Neutrophil (primary cell): ENCODE measurements at regions not wholly inside any gene's neighbourhood (a gene's known extent, or its start where the extent isn't known, plus 50 kb on each side); places are given as distances from the start of the nearest gene placed in this dataset.
"Not testable (repeated sequence)": the region's sequence is repeated elsewhere in the genome, so short reads cannot be mapped to it uniquely, and the experiment has no call there.

Experiments used
- H3K27ac ChIP-seq: fragments of 200-600 bp; sonication (generic); 2 replicates; pipeline ENCODE4 v1.5.1; 2016; ENCODE audit warnings: mild to moderate bottlenecking, moderate library complexity
- H3K27me3 ChIP-seq: fragments of 200-600 bp; sonication (generic); 2 replicates; pipeline ENCODE4 v1.6.0; 2016; ENCODE audit warnings: mild to moderate bottlenecking
- H3K36me3 ChIP-seq: fragments of 200-600 bp; sonication (generic); 2 replicates; pipeline ENCODE4 v1.5.1; 2017
- H3K4me1 ChIP-seq, 2 experiments: fragments of 200-600 bp in 1 of 2; sonication (generic) in 1 of 2; 1 replicate in 1 of 2; 2 replicates in 1 of 2; pipeline versions ENCODE4 v1.5.1 to v1.6.1; 2013 to 2016; ENCODE audit warnings: low read depth in 1 of 2, low read length in 1 of 2, mild to moderate bottlenecking in 1 of 2, moderate library complexity in 1 of 2; ENCODE audit not compliant: control insufficient read depth in 1 of 2, insufficient read depth in 1 of 2
- H3K4me3 ChIP-seq, 2 experiments: fragments of 200-600 bp in 1 of 2; sonication (generic) in 1 of 2; 1 replicate in 1 of 2; 2 replicates in 1 of 2; pipeline ENCODE4 v1.5.1; 2013 to 2016; ENCODE audit warnings: low read depth in 1 of 2, low read length in 1 of 2, mild to moderate bottlenecking in 1 of 2, moderate library complexity in 1 of 2
- H3K9me3 ChIP-seq: fragments of 200-600 bp; sonication (generic); 2 replicates; pipeline ENCODE4 v1.5.1; 2016
- CTCF ChIP-seq: fragments of 200-600 bp; sonication (generic); IDR thresholded peaks from 2 replicates; pipeline ENCODE4 v1.5.1; 2016; ENCODE audit warnings: antibody characterized with exemption

- no peak overlapping the region for H3K27ac ChIP-seq
- no peaks in the 10 kb centered on the region for H3K36me3 ChIP-seq
- no peaks in the 10 kb centered on the region for H3K4me1 ChIP-seq
- H3K4me3 ChIP-seq: no peak overlapping the region
- H3K9me3 ChIP-seq: no peaks in the 10 kb centered on the region
- no peak for TF ChIP-seq CTCF
- H3K27me3 ChIP-seq: no peaks in the 10 kb centered on the region
These were observed 134.1 kb upstream of the RXFP2 start for GRCh38 chr13:31605076-31605860.

GRCh38 chr13:31607531-31607930 lies 131.8 kb upstream of the RXFP2 start:
- H3K27ac ChIP-seq, H3K27me3 ChIP-seq, H3K36me3 ChIP-seq: not testable (repeated sequence)

GRCh38 chr13:31608780-31609179 lies 130.5 kb upstream of the RXFP2 start:
- not testable (repeated sequence) for H3K4me1 ChIP-seq, H3K36me3 ChIP-seq, H3K4me3 ChIP-seq, H3K27me3 ChIP-seq, H3K9me3 ChIP-seq, H3K27ac ChIP-seq

More at GRCh38 chr13:31607531-31607930, 131.8 kb upstream of the RXFP2 start:
- H3K4me3 ChIP-seq, H3K4me1 ChIP-seq, H3K9me3 ChIP-seq: not testable (repeated sequence)

GRCh38 chr13:31610270-31610998 lies 128.9 kb upstream of the RXFP2 start:
- Histone ChIP-seq H3K9me3 (no peaks in the 10 kb centered on the region), H3K4me1 (no peaks in the 10 kb centered on the region), H3K27ac (no peak overlapping the region), H3K4me3 (no peak overlapping the region), H3K36me3 (no peaks in the 10 kb centered on the region), H3K27me3 (no peaks in the 10 kb centered on the region)
- TF ChIP-seq CTCF: no peak

GRCh38 chr13:31611214-31611613 lies 128.1 kb upstream of the RXFP2 start:
- no peaks in the 10 kb centered on the region for H3K27me3 ChIP-seq
- H3K4me3 ChIP-seq: no peak overlapping the region
- TF ChIP-seq CTCF: no peak
- no peaks in the 10 kb centered on the region for H3K36me3 ChIP-seq
- H3K27ac ChIP-seq: no peak overlapping the region
- H3K4me1 ChIP-seq: no peaks in the 10 kb centered on the region
- H3K9me3 ChIP-seq: no peaks in the 10 kb centered on the region

GRCh38 chr13:31614073-31614472 lies 125.3 kb upstream of the RXFP2 start:
- Histone ChIP-seq H3K27ac (no peak overlapping the region), H3K4me1 (no peaks in the 10 kb centered on the region), H3K27me3 (no peaks in the 10 kb centered on the region), H3K4me3 (no peak overlapping the region), H3K9me3 (no peaks in the 10 kb centered on the region), H3K36me3 (no peaks in the 10 kb centered on the region)
- no peak for TF ChIP-seq CTCF
